ENCODE measurements at regions not wholly inside any gene's neighbourhood (a gene's known extent, or its start where the extent isn't known, plus 50 kb on each side); places are given as distances from the start of the nearest gene placed in this dataset.

- TF ChIP-seq, protein P1, sequence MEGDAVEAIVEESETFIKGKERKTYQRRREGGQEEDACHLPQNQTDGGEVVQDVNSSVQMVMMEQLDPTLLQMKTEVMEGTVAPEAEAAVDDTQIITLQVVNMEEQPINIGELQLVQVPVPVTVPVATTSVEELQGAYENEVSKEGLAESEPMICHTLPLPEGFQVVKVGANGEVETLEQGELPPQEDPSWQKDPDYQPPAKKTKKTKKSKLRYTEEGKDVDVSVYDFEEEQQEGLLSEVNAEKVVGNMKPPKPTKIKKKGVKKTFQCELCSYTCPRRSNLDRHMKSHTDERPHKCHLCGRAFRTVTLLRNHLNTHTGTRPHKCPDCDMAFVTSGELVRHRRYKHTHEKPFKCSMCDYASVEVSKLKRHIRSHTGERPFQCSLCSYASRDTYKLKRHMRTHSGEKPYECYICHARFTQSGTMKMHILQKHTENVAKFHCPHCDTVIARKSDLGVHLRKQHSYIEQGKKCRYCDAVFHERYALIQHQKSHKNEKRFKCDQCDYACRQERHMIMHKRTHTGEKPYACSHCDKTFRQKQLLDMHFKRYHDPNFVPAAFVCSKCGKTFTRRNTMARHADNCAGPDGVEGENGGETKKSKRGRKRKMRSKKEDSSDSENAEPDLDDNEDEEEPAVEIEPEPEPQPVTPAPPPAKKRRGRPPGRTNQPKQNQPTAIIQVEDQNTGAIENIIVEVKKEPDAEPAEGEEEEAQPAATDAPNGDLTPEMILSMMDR (IDR thresholded peaks at IDR 0.05): no peak
- TF ChIP-seq POLR2A (IDR thresholded peaks at IDR 0.05): no peak
Observed at GRCh38 chr6:134735461-134735860, 214.4 kb downstream of the ALDH8A1 start.

Data from right lobe of liver (tissue), 4 donors.